GM19023 (cell line): ENCODE measurements at regions not wholly inside any gene's neighbourhood (a gene's known extent, or its start where the extent isn't known, plus 50 kb on each side); places are given as distances from the start of the nearest gene placed in this dataset.
"Not testable (repeated sequence)": the region's sequence is repeated elsewhere in the genome, so short reads cannot be mapped to it uniquely, and the experiment has no call there.

Source experiments
- ATAC-seq: cut with Tn5 transposase; IDR thresholded peaks from one replicate; pipeline ENCODE4 v1.9.1; 2021; ENCODE audit warnings: mild to moderate bottlenecking, moderate library complexity; ENCODE audit not compliant: unreplicated experiment

DNA sequence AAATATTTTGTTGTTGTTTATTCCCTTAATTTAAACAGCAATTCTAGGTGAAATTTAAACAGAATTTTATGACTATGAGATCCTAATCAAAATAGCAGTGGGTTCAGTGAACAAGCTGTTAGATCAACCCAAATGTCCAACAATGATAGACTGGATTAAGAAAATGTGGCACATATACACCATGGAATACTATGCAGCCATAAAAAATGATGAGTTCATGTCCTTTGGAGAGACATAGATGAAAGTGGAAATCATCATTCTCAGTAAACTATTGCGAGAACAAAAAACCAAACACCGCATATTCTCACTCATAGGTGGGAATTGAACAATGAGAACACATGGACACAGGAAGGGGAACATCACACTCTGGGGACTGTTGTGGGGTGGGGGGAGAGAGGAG, 407.3 kb upstream of the ADAMTSL1 start:
- ATAC-seq, result not testable (repeated sequence)

DNA sequence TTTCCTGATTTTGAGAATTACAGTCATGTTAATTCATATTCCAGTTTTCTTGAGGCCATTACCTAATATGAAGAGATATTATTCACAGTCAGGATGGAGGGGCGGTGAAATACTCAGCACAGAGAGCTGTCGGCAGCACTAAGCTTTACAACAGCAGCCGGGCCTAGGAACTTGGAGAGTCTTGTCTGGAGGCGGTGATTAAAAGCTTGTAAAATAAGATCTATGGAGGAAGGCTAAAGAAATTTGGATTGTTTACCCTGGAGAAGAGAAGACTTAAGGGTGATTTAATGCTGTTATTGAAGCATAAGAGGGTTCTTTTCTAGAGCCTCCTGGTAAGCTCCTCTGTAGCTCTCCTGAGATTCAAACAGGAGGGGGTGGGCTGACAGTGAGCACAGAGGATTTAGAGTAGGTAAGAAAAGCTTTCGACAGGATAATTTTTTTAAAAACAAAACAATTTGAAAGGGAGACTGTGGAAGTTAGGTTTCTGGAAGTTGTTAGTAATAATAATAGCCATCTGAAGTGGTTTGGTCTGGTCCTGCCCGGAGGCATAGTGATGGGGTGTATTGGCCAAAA, 406.3 kb upstream of the ADAMTSL1 start:
- ATAC-seq, result no peak

DNA sequence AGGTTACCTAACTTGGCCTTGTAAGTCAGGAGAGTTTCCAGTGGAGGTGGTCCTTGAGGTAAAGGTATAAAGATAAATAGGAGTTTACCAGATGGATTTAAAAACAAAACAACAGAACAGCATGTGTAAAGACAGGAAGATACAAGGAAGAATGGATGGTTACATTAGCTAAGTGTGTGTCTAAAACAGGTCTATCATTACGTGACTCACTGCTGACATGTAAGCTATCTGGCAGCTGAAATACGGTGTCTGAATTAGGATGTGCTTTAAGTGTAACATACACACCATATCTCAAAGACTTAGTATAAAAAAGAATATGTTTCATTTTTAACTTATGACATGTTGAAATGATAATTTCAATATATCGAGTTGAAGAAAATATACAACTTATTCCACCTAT, 405.1 kb upstream of the ADAMTSL1 start:
- ATAC-seq, result no peak

DNA sequence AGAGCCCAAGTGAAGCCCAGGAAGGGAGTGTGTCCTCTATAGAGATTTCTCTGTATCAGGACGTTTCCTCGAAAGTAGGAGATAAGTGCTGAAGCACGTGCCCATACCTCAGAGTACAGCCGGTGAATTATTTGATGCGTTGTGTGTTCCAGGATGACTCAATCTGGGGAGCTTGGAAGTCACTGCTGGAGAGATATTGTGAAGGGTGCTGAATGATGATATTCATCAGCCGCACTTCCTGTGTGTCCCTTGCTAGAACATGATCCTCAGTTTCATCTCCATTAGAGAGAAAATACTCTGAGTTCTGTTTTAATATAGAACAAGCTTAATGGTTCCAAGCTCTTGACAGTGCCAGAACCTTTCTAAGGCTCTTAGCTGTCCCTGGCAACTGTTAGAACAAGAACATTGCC, 402.3 kb upstream of the ADAMTSL1 start:
- no peak for ATAC-seq

- ATAC-seq, result no peak
Measured at GRCh38 chr9:18073002-18073401, 401.0 kb upstream of the ADAMTSL1 start.

- ATAC-seq, result no peak
Measured at GRCh38 chr9:18074041-18074440, 399.9 kb upstream of the ADAMTSL1 start.

GRCh38 chr9:18075253-18075952, 398.6 kb upstream of the ADAMTSL1 start:
- ATAC-seq, result no peak

- no peak for ATAC-seq
Measured at GRCh38 chr9:18077941-18078678, 395.8 kb upstream of the ADAMTSL1 start.

GRCh38 chr9:18092138-18092537, 381.8 kb upstream of the ADAMTSL1 start:
- ATAC-seq, result no peak

GRCh38 chr9:18106006-18106560, 367.9 kb upstream of the ADAMTSL1 start:
- no peak for ATAC-seq

- no peak for ATAC-seq
Measured at GRCh38 chr9:18109675-18110074, 364.3 kb upstream of the ADAMTSL1 start.

DNA sequence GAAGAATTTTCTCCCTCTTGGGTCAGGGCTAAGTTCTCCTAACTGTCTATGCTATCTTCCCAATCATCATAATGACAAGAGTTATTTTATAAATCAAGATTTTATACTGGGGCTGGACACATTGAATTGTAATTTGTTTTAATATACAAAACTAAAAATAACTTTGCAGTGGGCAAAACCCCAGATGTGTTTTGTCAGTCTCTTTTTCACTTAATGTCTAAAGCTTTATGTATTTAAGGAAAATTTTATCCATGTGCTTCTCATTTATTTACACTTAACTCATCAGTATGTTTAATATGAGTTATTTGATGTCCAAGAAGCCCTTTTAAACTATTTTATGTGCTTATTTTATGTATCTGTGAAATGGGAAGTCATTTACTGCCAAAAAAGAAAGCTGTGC, 362.8 kb upstream of the ADAMTSL1 start:
- no peak for ATAC-seq

GRCh38 chr9:18114559-18115475, 359.1 kb upstream of the ADAMTSL1 start:
- no peak for ATAC-seq

GRCh38 chr9:18118268-18118667, 355.7 kb upstream of the ADAMTSL1 start:
- no peak for ATAC-seq

DNA sequence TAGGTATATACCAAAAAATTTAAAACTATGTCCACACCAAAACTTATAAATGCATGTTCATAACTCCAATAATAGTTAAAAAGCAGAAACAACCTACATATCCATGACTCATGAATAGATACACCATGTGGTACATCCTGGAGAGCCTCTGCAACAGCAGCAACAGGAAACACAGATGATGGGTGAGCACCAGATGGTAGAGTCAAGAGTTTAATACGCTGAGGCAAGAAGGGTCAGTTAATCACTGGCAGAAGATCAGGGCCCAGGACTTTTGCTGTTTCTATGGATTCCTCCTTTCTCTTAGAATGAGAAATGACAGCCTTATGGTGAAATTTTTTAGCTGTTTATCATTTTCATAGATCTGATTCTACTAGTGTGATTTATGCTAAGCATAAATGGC, 351.8 kb upstream of the ADAMTSL1 start:
- ATAC-seq, result no peak

DNA sequence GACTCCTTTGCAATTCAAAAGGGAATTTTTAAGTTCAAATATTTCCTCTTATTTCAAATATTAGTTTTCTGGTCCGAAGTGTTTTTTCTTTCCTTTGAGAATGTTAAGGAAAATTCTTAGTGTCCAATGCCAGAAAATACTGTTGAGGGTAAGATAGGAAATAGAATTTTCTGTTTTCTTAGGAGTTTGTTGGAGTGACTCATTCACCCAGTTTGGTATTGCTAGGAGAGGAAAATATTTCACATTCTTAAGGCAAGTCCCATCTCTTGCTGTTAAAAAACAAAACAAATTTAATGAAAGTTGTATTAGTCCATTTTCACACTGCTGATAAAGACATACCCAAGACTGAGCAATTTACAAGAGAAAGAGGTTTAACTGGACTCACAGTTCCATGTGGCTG, 349.2 kb upstream of the ADAMTSL1 start:
- ATAC-seq, result no peak

DNA sequence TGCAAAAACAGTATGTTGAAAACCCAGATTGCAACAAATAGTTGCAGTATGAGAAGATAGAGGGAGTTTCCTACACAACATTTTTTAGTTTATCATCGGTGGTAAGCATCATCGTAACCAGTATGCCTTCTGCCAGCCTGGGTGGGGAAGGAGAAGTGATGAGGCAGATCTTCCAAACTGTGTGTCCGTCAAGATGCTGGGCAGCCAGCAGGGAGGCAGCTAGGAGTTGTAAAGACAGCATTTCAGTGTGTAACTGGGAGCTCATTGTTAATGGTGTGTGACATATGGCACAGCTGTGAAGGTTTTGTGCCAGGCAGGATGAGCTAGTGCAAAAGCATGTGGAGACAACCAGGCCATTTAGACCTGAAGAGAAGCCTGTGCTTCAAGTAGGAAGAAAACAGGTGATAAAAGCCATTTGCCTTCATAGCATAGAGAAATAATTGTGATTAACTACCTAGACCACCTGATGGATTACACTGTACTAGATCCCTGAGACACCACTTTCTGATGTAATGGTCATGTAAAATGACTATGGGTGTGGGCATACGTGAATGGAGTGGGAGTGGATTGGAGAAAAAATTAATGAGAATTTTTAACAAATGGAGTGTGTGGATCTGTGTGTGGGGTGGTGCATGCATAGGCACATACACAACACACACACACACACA, 347.0 kb upstream of the ADAMTSL1 start:
- ATAC-seq, result no peak

DNA sequence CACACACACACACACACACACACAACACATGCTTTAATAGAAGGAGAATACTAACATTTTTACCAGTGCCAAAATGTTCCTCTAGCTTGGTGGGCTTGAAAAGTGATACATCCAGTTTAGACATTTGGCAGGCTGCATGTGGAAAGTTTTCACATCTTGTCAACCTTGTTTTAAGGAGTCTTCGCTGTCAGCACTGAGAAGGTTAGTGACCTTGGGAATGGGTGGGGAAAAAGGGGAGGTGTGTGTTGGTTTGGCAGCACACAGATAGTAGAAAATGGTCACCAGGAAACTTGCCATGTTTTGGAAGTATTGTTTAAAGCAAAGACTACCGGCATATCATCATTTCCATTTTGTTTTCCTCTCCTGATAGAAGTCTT, 346.5 kb upstream of the ADAMTSL1 start:
- no peak for ATAC-seq

DNA sequence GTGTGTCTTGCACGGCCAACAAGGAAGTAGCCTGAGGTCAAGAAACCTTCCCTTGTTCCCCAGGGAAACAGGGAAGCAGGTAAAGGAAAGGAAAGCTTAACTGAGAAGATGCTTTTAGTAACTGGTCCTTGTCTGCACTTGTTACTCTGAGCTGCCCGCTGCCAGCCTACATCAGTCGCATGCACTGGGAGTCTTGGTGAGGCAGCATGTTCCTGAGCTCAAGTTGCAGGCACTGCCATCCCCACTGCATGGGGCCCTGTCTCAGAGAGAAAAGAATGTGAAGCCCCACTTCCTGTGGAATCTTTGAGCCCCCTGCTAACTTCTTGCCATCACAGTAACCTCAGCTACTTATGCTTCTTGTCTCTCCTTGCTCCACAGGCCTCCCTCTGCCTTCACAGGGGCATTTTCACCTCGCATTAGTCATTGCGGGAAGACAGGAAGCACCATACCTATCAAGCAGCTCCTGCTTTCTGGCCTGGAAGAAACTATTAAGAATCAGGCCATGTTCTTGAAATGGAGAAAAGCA, 344.1 kb upstream of the ADAMTSL1 start:
- no peak for ATAC-seq

- ATAC-seq, result no peak
Measured at GRCh38 chr9:18136354-18136994, 337.5 kb upstream of the ADAMTSL1 start.
